HG03280 (cell line): ENCODE measurements at regions not wholly inside any gene's neighbourhood (a gene's known extent, or its start where the extent isn't known, plus 50 kb on each side); places are given as distances from the start of the nearest gene placed in this dataset.

Experiments
- ATAC-seq: cut with Tn5 transposase; IDR thresholded peaks from one replicate; pipeline ENCODE4 v1.9.1; 2021; ENCODE audit warnings: mild to moderate bottlenecking, moderate library complexity; ENCODE audit not compliant: unreplicated experiment

DNA sequence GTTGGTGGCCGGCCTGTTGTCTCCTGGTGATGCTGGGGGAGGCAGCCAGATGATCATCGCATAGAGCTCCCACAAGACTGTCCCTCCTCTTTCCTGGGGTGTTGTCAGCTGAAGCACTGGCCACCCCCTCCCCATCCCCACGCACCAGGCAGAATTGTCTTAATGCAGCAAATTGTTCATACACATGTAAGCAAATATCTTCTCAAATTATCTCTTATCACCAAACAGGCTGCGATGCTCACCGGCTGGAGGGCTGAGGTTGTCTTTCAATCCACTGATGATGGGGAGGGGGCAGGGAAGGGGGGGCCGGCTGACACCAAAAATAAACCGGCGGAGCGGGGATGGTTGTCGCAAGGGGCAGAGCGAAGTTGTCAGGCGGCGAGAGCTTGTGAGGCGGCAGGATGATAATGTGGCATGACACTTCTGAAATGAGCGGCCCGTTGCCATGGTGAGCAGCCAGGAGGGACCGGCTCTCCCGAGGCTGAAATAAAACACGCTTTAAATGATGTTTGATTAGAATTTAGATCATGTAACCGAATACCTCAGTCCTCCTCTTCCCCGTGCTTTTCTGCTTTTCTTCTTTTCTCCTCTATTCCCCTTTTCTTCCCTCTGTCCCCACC, 59.8 kb downstream of the MRM1 start:
- no peak for ATAC-seq

DNA sequence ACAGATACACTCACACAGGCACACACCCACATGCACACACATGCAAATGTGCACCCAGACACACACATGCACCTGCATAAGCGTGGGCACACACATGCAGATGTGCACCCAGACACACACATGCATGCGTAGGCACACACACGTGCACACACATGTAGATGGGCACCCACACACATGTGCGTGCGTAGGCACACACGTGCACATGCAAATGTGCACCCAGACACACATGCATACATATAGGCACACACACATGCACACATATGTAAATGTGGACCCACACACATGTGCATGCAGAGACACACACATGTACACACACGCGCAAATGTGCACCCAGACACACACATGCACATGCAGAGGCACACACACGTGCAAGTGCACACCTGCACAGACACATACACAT, 60.3 kb downstream of the MRM1 start:
- no peak for ATAC-seq

DNA sequence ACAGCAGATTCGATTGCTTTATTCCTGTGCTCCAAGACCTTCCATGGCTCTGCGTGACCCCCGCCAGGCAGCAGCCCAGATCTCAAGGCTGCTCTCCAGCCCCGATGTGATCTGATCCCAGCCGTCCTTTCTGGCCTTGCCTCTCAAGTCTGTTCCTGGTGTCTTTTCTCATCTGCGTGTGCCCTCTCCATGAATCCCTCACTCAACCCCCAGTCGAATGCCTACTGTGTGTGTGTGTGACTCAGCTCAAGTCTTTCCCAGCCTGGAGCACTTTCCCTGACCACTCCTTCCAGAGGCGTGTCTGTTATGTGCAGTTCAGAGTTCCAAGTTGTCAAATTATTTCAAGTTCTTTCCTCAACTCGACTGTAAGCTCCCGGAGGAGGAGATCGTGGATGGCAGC, 64.0 kb downstream of the MRM1 start:
- no peak for ATAC-seq

DNA sequence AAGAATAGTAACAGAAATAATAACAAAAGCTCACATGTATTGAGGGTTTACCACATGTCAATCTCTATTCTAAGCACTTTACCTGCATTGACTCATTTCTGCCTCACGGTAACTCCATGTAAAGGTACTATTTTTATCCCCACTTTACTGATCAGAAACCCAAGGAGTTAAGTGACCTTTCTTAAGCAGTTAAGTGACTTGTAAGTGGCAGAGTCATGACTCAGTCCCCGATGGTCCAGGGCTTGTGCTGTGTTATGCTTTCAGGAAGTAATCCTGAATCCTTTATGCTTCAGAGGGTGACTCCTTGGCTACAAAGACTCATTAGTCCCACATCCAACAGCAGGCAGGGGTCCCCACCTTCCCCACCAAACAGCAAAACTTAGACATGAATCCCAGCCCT, 66.5 kb downstream of the MRM1 start:
- no peak for ATAC-seq

DNA sequence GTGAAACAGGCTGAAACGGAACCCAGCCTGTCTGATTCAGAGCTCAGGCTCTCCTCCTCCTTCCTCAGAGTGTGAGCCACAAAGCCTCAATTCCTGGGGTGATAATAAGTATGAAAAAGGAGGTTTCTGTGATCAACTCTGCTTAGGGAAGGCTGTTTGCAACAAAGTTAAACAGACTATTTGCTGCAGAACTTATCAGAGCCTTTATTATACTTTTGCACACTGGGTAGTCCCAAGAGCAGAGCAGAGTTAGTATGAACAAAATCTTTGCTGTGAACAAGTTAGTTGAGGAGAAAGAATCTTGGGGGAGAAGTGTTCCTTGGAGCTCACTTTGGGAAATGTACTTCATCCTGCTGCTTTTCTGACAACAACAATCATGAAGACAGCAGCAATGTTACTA, 67.4 kb downstream of the MRM1 start:
- no peak for ATAC-seq

DNA sequence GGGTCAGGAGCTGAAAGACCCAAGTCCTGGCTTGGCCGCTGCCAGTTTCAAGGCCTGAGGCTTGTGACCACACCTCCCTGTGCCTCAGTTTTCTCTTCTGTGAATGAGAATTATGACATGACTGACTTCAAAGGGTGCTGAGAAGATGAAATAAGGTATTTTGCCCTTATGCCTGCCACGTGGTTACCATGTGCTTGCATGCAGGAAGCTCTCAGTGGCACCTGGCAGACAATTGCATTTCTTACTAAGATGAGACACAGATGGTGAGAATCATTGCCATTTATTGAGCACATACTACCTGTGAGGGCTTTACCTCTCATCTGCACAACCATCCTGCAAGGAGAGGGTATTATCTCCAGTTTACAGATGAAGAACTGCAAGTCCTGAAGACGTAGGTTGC, 69.8 kb downstream of the MRM1 start:
- no peak for ATAC-seq

DNA sequence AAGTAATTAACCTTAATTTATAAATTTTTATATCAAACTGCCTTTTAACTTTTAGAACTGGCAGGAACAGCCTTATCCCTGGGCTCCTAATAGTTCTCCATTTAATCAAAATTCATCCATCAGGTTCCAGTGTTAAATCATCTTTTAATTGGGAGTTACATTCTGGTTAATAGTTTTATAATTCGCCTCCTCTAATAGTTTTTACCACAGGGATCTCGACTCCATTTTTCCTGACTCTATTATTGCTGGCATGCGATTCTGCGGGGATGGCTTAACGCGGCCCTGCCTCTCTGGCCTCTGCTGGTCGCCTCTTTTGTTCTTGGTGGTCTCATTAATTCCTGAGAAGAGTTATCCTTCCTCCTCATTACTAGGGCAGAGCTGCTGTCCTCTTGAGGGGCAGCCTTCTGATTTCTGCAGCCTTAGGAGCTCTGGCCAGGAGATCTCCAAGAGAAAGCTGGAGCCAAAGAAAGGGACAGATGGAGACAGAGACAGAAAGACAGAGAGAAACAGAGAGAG, 71.1 kb downstream of the MRM1 start:
- no peak for ATAC-seq

DNA sequence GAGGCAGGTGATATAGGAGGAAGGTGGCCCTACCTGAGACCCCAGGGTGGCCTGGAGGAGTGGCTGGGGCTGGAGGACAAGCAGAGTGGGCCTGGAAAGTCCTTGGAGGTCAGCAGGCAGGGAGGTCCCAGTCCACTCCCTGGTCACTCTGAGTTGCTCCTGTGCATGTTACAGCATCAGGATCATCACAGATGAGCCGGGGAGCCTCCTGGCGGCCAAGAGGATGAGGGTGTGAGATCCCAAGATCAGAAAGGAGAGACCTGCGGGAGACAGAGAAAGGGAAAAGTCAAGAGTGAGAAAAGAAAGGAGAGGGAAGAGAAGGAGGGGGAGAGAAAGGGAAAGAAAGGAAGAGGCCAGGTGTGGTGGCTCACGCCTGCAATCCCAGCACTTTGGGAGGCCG, 71.7 kb downstream of the MRM1 start:
- no peak for ATAC-seq

DNA sequence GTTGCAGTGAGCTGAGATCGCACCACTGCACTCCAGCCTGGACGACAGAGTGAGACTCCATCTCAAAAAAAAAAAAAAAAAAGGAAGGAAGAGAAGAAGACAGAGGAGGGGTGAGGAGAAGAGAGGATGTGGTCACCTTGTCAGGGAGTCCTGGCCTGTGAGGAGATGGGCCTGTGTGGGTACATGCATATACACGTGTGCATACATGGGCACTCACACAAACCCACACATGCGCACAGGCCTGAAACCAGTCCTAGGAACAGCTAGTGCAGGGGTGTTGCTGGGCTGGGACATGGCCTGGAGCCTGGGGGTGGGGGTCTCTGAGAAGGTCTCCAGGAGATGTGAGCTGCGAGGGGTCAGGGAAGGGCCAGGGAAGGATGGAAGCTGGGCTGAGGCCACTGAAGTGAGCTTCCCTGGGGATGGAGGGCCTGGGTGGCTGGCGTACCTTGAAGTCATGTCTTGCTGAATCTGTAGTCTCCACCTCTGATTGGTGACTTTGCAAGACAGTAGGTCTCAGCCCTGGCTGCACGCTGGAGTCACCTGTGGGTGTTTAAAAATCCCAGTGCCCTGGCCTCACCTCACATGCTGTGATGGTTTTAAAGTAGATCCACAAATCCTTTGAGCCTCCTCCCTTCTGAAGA, 72.4 kb downstream of the MRM1 start:
- ATAC-seq, result no peak

DNA sequence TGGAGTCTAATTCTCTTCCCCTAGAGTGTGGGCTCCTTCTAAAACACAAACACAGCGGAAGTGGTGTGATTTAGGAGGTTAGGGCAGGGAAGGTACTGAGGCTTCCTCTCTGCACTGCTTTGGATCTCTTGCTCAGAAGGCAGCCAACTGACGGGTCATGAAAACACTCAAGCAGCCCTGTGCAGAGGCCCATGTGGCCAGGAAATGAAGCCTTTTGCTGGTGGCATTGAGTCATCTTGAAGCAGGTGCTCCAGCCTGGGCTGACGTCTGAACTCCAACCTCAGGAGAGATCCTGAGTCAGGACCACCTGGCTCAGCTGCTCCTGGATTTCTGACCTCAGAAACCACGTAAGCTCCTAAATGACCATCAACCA, 72.9 kb downstream of the MRM1 start:
- ATAC-seq, result no peak

DNA sequence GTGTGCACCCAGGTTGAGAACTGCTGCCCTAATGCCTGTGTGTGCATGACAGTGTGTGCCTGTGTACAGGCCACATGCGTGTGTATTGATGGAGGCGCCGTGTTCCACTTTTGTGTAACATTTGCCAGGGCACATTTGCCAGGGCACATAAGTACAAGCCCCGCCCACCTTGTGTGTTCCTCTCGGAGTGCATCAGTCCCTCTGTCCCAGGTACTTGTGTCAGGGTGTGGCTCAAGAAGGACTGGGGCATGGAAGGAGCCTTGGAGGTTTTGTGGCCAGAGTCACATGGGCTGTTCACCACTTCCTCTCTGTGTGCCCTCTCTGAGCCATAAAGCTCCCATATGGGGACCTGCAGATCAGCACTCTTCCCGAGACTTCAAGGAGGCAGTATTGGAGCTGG, 73.9 kb downstream of the MRM1 start:
- ATAC-seq, result no peak

DNA sequence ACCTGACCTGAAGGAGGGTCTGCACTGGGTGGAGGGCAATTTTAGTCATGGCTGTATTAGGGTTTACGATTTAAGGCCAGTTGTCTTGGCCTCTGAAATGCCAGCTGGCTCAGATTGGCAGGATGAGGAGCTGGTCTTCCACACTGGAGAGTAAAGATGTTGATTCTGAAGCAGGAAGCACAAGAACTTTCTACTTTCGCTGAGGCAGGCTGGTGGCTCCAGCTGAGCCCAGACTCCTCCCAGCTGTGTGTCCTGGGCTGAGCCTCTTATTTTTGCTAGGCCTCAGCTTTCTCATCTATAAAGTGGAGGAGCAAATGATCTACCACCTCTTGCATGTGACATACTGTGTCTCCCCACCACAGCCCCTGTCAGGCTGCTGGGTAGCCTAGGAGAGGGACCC, 74.4 kb downstream of the MRM1 start:
- ATAC-seq, result no peak

DNA sequence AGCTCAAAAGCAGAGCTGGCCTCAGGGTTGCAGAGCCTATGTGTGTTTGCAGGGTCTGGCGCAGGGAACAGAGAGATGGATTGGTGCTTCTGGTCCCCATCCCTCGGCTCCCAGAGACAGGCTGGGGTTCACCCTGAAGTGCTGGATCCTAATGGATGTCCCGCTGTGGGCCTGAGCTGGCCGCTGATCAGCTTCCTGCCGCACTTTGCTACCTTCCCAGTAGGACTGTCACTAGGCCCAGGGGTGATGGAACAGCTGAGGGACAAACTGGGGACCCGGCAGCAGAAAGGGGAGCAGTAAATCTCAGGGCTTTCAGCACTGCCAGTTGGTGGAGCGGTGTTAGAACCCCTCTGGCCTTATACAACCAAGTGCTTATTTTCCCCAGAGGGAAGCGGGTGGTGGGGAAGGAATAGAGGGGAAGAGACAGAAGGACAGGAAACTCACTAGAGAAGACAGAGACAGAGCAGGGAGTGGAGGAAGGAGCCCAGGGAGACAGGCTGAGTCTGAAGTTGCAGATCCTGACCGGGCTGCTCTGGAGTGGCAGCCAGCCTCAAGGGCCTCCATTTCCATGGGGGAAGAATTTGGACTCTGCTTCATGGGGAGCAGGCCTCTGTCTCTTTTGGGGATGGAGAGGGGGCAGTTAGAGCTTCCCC, 78.6 kb downstream of the MRM1 start:
- no peak for ATAC-seq

DNA sequence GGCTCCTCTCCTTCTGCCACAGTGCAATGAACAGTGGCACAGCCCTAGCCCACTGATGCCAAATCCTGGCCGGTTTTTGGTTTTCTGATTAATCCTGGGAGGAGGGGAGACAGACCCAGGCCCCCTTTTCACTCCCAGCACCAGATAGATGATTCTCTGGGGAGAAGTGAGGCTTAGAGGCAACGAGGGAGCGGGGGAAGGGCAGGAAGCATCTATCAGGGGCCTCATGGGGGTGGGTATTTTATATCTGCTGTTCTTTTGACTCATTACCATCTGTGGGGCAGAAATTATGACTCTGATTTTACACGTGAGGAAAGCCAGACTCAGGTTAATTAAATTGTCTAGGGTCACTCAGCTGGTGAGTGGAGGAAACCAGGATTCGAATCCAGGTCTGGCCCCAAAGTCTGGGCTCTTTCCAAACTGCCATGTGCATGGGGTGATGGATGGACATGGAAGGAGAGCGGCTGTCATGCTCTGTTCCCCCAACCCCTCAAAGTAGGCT, 79.4 kb downstream of the MRM1 start:
- no peak for ATAC-seq

DNA sequence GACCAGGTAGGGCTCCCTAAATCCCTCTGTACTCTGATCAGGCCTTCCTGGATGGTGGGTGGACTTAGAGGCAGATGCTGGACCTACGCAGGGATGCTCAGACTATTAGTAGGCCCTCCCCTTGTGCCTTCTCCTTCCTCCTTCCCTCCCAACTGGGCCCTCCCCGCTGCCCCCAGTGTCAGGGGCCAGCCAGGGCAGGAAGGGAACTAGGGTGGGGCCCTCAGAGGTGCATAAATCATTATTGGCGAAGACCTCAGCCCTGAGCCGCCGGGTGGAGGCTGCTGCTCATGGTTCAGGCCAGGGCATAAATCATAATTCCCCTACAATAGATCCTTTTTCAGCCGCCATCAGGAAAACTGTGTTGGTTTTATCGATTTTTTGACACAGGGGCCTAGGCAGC, 81.4 kb downstream of the MRM1 start:
- no peak for ATAC-seq

DNA sequence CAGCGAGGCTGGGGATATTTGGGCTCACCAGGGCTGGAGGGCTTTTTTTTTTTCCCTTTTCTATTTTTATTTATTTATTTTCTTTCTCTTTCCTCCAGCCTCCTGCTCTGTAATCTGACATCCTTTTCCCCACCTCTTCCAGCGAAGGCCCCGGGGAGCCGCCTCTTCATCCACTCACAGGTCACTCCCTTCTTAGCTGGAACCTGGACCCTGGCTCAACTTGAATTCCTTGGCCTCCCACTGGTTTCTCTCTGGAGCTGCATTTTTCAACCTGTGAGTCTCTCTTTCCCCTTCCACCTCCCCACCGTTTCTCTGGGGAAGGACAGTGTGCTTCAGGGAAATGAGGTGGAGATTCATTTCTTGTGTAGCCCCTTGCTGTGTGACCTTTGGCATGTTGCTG, 82.0 kb downstream of the MRM1 start:
- ATAC-seq, result no peak

DNA sequence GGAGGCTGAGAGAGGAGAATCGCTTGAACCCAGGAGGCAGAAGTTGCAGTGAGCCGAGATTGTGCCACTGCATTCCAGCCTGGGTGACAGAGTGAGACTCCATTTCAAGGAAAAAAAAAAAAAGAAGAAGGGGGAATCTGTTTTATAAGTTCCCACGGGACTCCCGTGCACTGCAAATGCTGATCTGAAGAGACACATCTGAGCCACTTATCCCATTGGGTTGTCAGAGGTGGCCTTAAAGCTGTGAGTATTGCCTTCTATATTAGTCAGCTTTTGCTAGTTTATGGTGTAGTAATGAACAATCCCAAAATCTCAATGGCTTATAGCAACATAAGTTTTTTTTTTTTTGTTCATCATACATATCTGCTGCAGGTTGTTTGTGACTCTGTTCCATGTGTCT, 82.8 kb downstream of the MRM1 start:
- no peak for ATAC-seq

DNA sequence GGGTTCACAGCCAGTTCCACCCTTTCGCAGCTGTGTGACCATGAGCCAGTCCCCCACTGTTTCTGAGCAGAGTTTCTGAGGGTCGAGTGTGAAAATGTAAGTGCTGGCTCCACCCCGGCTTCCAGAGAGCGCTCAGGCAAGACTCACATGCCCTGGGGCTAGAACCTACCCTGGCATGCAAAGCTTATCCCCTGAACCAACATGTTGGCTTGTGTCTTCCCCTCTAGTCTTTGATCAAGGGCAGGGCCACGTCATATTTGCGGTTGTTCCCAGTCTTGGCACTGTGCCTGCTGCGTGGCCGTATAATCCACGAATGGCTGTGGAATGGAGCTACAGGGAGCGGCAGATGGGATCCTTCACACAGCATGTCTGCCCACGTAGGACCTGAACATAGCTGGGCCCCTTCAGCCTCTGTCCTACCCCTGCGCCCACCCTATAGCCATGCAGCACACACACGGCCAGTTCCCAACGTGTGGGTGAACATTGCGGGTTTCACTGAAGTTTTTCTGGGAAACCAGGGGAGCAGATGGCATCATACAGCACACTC, 84.8 kb downstream of the MRM1 start:
- no peak for ATAC-seq

DNA sequence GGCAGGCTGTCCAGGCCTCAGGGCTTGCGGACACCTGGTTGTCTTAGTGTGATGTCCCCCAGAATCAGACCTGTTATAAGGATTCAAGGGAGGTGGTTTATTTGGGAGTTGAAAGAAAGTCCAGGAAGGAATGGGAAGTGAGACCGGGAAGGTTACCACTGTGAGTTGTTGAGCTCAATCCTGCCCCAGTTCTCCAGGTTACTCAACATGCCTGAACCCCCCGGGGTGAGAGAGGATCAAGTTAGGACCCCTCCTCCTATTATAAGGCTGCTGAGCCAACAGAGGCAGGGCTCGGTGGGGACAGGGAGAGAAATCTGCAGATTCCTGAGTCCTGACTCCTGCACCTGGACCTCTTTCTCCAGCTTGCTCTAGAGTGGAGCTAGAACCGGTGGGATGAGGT, 86.4 kb downstream of the MRM1 start:
- ATAC-seq, result no peak

DNA sequence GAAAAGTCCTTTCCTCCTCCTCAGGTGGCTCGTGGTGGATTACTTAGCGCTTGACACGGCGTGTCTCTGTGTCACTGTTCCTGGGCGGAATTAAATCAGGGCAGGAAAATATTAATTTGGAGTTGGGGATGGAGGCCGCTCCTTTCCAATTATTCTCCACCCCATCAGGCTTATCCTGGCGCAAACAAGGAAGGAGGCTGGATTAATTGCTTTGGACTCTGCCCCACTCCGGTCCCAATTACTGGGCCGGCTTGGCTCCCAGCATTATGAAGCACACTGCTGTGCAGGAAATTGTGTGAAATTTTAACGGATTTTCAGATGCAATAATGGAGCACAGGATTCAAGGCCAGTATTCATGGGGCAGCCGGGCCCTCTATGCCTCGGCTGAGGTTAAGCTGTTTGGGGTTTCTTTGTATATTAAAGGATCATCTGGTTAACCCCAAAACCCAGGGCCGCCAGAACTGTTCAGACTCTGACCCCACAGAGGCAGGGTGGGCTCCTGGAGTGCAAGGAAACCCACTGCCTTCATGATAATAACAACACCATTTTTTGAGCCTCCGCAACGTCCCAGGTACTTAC, 87.8 kb downstream of the MRM1 start:
- ATAC-seq, result no peak

DNA sequence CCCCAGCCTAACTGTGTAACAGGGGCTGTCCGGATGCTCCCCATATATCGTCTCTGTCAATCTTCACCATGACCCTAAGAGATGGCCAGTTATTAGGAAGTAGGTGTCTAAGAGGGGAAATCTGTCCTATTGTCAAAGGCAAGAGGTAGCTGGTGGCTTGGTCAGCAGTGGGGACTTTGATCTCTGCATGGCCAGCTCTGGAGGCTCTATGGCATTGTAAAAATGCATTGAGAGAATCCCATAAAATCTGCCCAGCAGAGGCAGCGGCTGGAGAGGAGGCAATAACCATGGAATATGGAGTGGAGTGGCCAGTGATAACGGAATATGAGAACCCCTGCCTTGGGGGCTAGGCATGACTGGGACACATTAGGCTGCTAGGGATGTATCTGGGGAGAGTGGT, 88.8 kb downstream of the MRM1 start:
- no peak for ATAC-seq

DNA sequence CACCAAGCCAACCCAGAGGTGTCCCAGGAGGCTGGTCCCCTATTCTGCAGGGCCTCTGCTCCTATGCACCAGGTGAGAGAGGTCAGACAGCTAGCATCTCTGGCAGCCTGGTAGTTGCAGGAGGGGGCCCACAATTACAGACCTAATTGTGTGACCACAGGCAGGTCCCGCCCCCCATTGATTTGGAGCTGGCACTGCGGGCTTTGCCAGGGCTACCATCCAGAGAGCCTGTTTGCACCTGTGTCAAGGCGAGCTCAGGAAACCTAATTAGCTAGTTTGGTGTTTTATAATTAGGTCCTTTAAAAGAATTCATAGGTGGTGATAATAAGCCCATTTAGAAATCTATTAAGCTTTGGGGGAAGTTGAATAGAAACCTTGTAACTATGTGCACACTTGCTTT, 90.2 kb downstream of the MRM1 start:
- no peak for ATAC-seq
